PC-9 (cell line): ENCODE measurements at regions not wholly inside any gene's neighbourhood (a gene's known extent, or its start where the extent isn't known, plus 50 kb on each side); places are given as distances from the start of the nearest gene placed in this dataset.

Experiments used
- BruUV-seq: library from RNA; stranded (reverse); fragments of 400-500 nt; replicated peaks from 2 replicates; lab custom pipeline; 2021; lab: Mats Ljungman, UMichigan
- CTCF ChIA-PET: fragments of 300-600 bp; sonication (Branson Sonifier 250); formaldehyde crosslinking; loops from one replicate; lab custom pipeline; 2022; ENCODE audit warnings: antibody characterized with exemption; lab: Charles Lee
- POLR2A ChIA-PET: fragments of 300-600 bp; sonication (Branson Sonifier 250); formaldehyde crosslinking; loops from one replicate; lab custom pipeline; 2022; ENCODE audit warnings: antibody characterized with exemption; ENCODE audit not compliant: unreplicated experiment; lab: Charles Lee
- DNase-seq, 2 experiments: peaks; one replicate each; pipeline versions ENCODE4 v3.0.0 to v3.0.0-alpha.2; 2015 to 2022; ENCODE audit warnings: mixed read lengths in 1 of 2
- H2AFZ ChIP-seq: fragments of 200-600 bp; sonication (generic); 2 replicates; pipeline ENCODE4 v1.8.1; 2017; ENCODE audit warnings: antibody characterized with exemption
- H3F3A ChIP-seq: fragments of 200-600 bp; sonication (generic); 2 replicates; pipeline ENCODE4 v1.8.1; 2017; ENCODE audit warnings: antibody characterized with exemption, mild to moderate bottlenecking, low read depth; ENCODE audit not compliant: insufficient read depth
- H3K27ac ChIP-seq: fragments of 200-600 bp; sonication (generic); 2 replicates; pipeline ENCODE4 v1.6.1; 2016; ENCODE audit warnings: mixed run types
- H3K27me3 ChIP-seq: fragments of 200-600 bp; sonication (generic); 2 replicates; pipeline ENCODE4 v1.6.1; 2016; ENCODE audit warnings: low read depth, mixed run types; ENCODE audit not compliant: insufficient read depth
- H3K36me3 ChIP-seq: fragments of 200-600 bp; sonication (generic); 2 replicates; pipeline ENCODE4 v1.6.1; 2016; ENCODE audit warnings: low read depth, mixed run types
- H3K4me1 ChIP-seq: fragments of 200-600 bp; sonication (generic); replicated peaks from 2 replicates; pipeline ENCODE4 v1.6.1; 2016; ENCODE audit warnings: mixed run types; ENCODE audit not compliant: insufficient read depth
- H3K4me2 ChIP-seq: fragments of 200-600 bp; sonication (generic); 2 replicates; pipeline ENCODE4 v1.6.1; 2017; ENCODE audit warnings: mixed run types
- H3K4me3 ChIP-seq: fragments of 200-600 bp; sonication (generic); 2 replicates; pipeline ENCODE4 v1.6.1; 2016; ENCODE audit warnings: mixed run types
- H3K79me2 ChIP-seq: fragments of 200-600 bp; sonication (generic); 2 replicates; pipeline ENCODE4 v1.6.1; 2017; ENCODE audit warnings: low read depth, mixed run types
- H3K9me2 ChIP-seq: fragments of 200-600 bp; sonication (generic); 2 replicates; pipeline ENCODE4 v1.8.1; 2017; ENCODE audit warnings: mild to moderate bottlenecking; ENCODE audit not compliant: insufficient read depth
- H3K9me3 ChIP-seq: fragments of 200-600 bp; sonication (generic); 2 replicates; pipeline ENCODE4 v1.8.1; 2016; ENCODE audit warnings: low read depth; ENCODE audit not compliant: insufficient read depth
- H4K20me1 ChIP-seq: fragments of 200-600 bp; sonication (generic); 2 replicates; pipeline ENCODE4 v1.8.1; 2017; ENCODE audit not compliant: insufficient read depth
- EZH2 ChIP-seq: fragments of 200-600 bp; sonication (generic); IDR thresholded peaks from 2 replicates; pipeline ENCODE4 v1.8.0; 2017; ENCODE audit warnings: antibody characterized with exemption, low read depth
- intact Hi-C: fragments of 100-400 bp; cut with micrococcal nuclease; formaldehyde crosslinking; loops from one replicate; pipeline ENCODE4 v1.10.0; 2022; ENCODE audit not compliant: unreplicated experiment
- TF ChIP-seq, protein P1 (sequence below): fragments of 200-600 bp; sonication (generic); conservative IDR thresholded peaks from 2 replicates; pipeline ENCODE4 v1.6.1; 2017; ENCODE audit warnings: mixed run types, antibody characterized with exemption, mild to moderate bottlenecking, moderate library complexity

DNA sequence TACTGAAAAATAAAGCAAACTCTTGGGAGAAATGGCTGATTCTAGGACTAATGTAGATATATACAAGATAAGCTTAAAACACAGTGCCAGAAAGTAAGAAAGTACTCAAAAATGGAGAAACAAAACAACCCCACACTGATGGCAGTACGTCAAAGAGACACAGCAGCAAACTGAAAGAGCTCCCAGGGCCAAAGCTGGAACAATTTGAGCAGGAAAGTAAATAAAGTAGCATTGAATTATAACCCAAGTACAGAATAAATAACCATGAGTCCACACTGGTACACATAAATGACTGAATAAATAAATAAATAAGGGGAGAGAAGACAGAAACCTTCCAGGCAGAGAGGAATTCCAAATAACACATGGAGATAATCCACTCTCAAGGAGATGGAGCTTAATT is 120.9 kb downstream of the GLUL start:
- no TSS peak for BruUV-seq
- intact Hi-C loops: no loop called here
- CTCF ChIA-PET: no interaction called here

DNA sequence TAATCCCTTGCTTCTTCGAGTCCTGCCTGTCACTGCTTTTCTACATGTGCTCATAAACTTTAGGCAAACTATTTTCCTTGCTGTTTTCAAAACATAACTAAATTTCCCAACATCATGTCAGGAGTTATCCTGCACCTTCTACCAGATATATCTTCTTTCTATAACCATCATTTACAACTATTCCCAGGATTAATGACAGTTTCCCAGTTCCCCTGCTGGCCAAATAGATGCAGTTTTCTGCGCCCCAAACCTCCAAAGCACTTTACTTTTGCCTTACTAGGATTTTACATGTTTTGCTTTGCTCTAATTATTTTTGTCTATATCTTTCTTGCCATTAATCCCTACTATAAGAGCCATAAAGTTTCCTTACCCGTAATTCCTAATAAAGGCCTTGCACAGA is 122.5 kb downstream of the GLUL start:
- no peak overlapping the region for H2AFZ ChIP-seq
- H3K4me2 ChIP-seq: no peak overlapping the region
- no peaks in the 10 kb centered on the region for H4K20me1 ChIP-seq
- no peak overlapping the region for H3K4me3 ChIP-seq
- no peak overlapping the region for H3K27ac ChIP-seq
- intact Hi-C loops: no loop called here
- H3K9me3 ChIP-seq: no peaks in the 10 kb centered on the region
- TF ChIP-seq, protein P1, sequence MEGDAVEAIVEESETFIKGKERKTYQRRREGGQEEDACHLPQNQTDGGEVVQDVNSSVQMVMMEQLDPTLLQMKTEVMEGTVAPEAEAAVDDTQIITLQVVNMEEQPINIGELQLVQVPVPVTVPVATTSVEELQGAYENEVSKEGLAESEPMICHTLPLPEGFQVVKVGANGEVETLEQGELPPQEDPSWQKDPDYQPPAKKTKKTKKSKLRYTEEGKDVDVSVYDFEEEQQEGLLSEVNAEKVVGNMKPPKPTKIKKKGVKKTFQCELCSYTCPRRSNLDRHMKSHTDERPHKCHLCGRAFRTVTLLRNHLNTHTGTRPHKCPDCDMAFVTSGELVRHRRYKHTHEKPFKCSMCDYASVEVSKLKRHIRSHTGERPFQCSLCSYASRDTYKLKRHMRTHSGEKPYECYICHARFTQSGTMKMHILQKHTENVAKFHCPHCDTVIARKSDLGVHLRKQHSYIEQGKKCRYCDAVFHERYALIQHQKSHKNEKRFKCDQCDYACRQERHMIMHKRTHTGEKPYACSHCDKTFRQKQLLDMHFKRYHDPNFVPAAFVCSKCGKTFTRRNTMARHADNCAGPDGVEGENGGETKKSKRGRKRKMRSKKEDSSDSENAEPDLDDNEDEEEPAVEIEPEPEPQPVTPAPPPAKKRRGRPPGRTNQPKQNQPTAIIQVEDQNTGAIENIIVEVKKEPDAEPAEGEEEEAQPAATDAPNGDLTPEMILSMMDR: no peak
- no peak for TF ChIP-seq EZH2
- H3F3A ChIP-seq: no peaks in the 10 kb centered on the region
- POLR2A ChIA-PET: no interaction called here
- DNase-seq: no peak
- H3K4me1 ChIP-seq: no peaks in the 10 kb centered on the region
- no peaks in the 10 kb centered on the region for H3K36me3 ChIP-seq
- H3K27me3 ChIP-seq: no peaks in the 10 kb centered on the region
- H3K79me2 ChIP-seq: no peaks in the 10 kb centered on the region
- CTCF ChIA-PET: no interaction called here
- H3K9me2 ChIP-seq: no peaks in the 10 kb centered on the region
- BruUV-seq: no TSS peak

More for the DNA sequence above, 120.9 kb downstream of the GLUL start:
- Histone ChIP-seq H3K36me3 (no peaks in the 10 kb centered on the region), H2AFZ (no peak overlapping the region), H3K27ac (no peak overlapping the region), H3K4me1 (no peaks in the 10 kb centered on the region), H3F3A (no peaks in the 10 kb centered on the region), H3K79me2 (no peaks in the 10 kb centered on the region), H4K20me1 (no peaks in the 10 kb centered on the region), H3K9me2 (no peaks in the 10 kb centered on the region), H3K9me3 (no peaks in the 10 kb centered on the region), H3K27me3 (no peaks in the 10 kb centered on the region), H3K4me3 (no peak overlapping the region), H3K4me2 (no peak overlapping the region)
- POLR2A ChIA-PET: no interaction called here
- DNase-seq: no peak
- no peak for TF ChIP-seq EZH2

DNA sequence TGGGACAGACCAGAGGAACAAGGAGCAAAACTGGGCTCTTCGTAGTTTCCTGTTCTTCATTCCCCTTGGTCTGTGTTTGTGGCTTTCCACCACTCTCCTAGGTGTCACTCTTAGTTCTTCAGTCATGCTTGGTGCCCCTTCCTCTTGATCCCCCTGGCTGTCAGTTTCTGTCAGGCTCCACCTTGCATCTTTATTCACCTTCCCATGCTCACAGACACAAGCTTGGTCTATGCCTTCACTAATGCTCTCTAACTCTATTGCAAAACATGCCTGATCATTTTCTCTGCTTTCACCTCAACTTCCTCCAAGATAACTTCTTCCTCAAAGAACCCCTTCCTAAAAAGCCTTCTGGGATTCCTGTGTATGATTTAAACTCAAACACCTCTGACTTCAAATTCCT is 122.9 kb downstream of the GLUL start:
- no peak overlapping the region for H3K4me2 ChIP-seq
- BruUV-seq: no TSS peak
- H3F3A ChIP-seq: no peaks in the 10 kb centered on the region
- H3K27me3 ChIP-seq: no peaks in the 10 kb centered on the region
- H2AFZ ChIP-seq: no peak overlapping the region
- H4K20me1 ChIP-seq: no peaks in the 10 kb centered on the region
- H3K4me1 ChIP-seq: no peaks in the 10 kb centered on the region
- TF ChIP-seq, protein P1: no peak
- no peak for TF ChIP-seq EZH2
- ChIA-PET CTCF (no interaction called here), POLR2A (no interaction called here)
- intact Hi-C loops: no loop called here
- no peaks in the 10 kb centered on the region for H3K36me3 ChIP-seq
- no peak overlapping the region for H3K4me3 ChIP-seq
- no peaks in the 10 kb centered on the region for H3K79me2 ChIP-seq
- no peak overlapping the region for H3K27ac ChIP-seq
- no peaks in the 10 kb centered on the region for H3K9me3 ChIP-seq
- DNase-seq: no peak
- H3K9me2 ChIP-seq: no peaks in the 10 kb centered on the region

DNA sequence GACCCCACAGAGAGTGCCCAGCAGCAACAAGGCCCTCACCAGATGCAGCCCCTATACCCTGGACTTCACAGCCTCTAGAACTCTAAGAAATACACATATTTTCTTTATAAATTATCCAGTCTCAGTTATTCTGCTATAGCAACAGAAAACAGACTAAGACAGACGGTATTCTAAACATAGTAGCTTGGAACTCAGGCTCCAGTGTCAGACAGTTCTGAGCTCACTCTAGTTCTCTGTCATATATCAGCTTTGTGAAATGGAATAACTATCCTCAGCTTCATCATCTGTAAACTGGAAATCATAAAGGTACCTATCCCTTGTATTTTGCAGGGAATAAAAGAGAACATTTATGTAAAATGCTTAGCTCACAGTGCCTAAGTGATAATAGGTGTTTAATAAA is 127.4 kb downstream of the GLUL start:
- Histone ChIP-seq H3K9me2 (no peaks in the 10 kb centered on the region), H3K36me3 (no peaks in the 10 kb centered on the region), H4K20me1 (no peaks in the 10 kb centered on the region), H2AFZ (no peak overlapping the region), H3K9me3 (no peaks in the 10 kb centered on the region), H3K4me3 (no peak overlapping the region), H3K27ac (no peak overlapping the region), H3K4me1 (peaks cover 10% of the 10 kb centered on the region), H3K27me3 (no peaks in the 10 kb centered on the region), H3K79me2 (no peaks in the 10 kb centered on the region), H3F3A (no peaks in the 10 kb centered on the region), H3K4me2 (no peak overlapping the region)
- no peak for TF ChIP-seq EZH2
- TF ChIP-seq, protein P1: no peak
- CTCF ChIA-PET: no interaction called here
- BruUV-seq: no TSS peak
- intact Hi-C loops: no loop called here
- DNase-seq: no peak
- POLR2A ChIA-PET: interaction anchor here (0.7 kb wide), 1 partner anchor 51 kb away, joined by 3 read pairs; no protein-coding TSS in a partner anchor
